Left lung (tissue), 4 donors: ENCODE measurements at regions not wholly inside any gene's neighbourhood (a gene's known extent, or its start where the extent isn't known, plus 50 kb on each side); places are given as distances from the start of the nearest gene placed in this dataset.

ENCODE experiments used
- ATAC-seq: fragments of 200-7000 bp; cut with Tn5 transposase; one replicate; pipeline ENCODE4 v1.9.1; 2020; ENCODE audit warnings: moderate library complexity
- DNase-seq, 4 donors: peaks; one replicate each; pipeline ENCODE4 v3.0.0-alpha.2; 2013 to 2020
- H3K27ac ChIP-seq, 2 donors: fragments of 200-600 bp; sonication (generic) in 1 of 2; one replicate each; pipeline versions ENCODE4 v1.5.0 to v1.8.0; 2020 to 2021
- H3K27me3 ChIP-seq, 2 donors: fragments of 200-600 bp; sonication (generic) in 1 of 2; one replicate each; pipeline versions ENCODE4 v1.5.0 to v1.8.0; 2020 to 2021
- H3K36me3 ChIP-seq, 2 donors: fragments of 200-600 bp; sonication (generic) in 1 of 2; one replicate each; pipeline versions ENCODE4 v1.5.0 to v1.8.0; 2020 to 2021
- H3K4me1 ChIP-seq, 2 donors: fragments of 200-600 bp; one replicate each; pipeline ENCODE4 v1.8.0; 2021
- H3K4me3 ChIP-seq, 2 donors: fragments of 200-600 bp; sonication (generic) in 1 of 2; one replicate each; pipeline versions ENCODE4 v1.5.0 to v1.8.0; 2020 to 2021; ENCODE audit warnings: mild to moderate bottlenecking in 1 of 2
- H3K9me3 ChIP-seq, 2 donors: fragments of 200-600 bp; sonication (generic) in 1 of 2; one replicate each; pipeline versions ENCODE4 v1.5.0 to v1.8.0; 2020 to 2021
- CTCF ChIP-seq, 2 donors: fragments of 200-600 bp; sonication (generic) in 1 of 2; IDR thresholded peaks; one replicate each; pipeline versions ENCODE4 v1.5.0 to v1.8.0; 2021; ENCODE audit warnings: antibody characterized with exemption in 2 of 2
- intact Hi-C, 2 donors: fragments of 100-400 bp; cut with DNase I; formaldehyde crosslinking; loops; one replicate each; pipeline versions ENCODE4 v1.11.2 to v1.14.2; 2022
- donor health status: DM: no; HTN: yes; CAD: no.
- donor health status: DM: no; HTN: no; CAD: no.

GRCh38 chr5:128673970-128674369 lies 135.9 kb upstream of the FBN2 start:
- no peaks in the 10 kb centered on the region for H3K27me3 ChIP-seq
- no peak overlapping the region for H3K4me3 ChIP-seq
- DNase-seq (no peak), ATAC-seq (no peak)
- intact Hi-C loops = no loop called here
- H3K4me1 ChIP-seq = no peaks in the 10 kb centered on the region
- TF ChIP-seq CTCF (IDR thresholded peaks at IDR 0.05) = no peak
- H3K36me3 ChIP-seq = no peaks in the 10 kb centered on the region
- H3K9me3 ChIP-seq = no peaks in the 10 kb centered on the region
- H3K27ac ChIP-seq = no peak overlapping the region

- H3K4me1 ChIP-seq = no peaks in the 10 kb centered on the region
- no peaks in the 10 kb centered on the region for H3K9me3 ChIP-seq
- TF ChIP-seq CTCF (IDR thresholded peaks at IDR 0.05) = peak; percentile 61 to 65
- intact Hi-C loops = no loop called here
- H3K27me3 ChIP-seq = no peaks in the 10 kb centered on the region
- ATAC-seq = peak; percentile 84
- H3K27ac ChIP-seq = no peak overlapping the region
- no peaks in the 10 kb centered on the region for H3K36me3 ChIP-seq
- peak in 1 of 4 donors; percentile 36 for DNase-seq
- no peak overlapping the region for H3K4me3 ChIP-seq
Observed at GRCh38 chr5:128674837-128675446, 136.9 kb upstream of the FBN2 start.

- Histone ChIP-seq H3K27me3 (no peaks in the 10 kb centered on the region), H3K27ac (no peak overlapping the region), H3K36me3 (no peaks in the 10 kb centered on the region), H3K4me3 (no peak overlapping the region), H3K4me1 (no peaks in the 10 kb centered on the region), H3K9me3 (no peaks in the 10 kb centered on the region)
- TF ChIP-seq CTCF (IDR thresholded peaks at IDR 0.05) = no peak
- ATAC-seq (no peak), DNase-seq (no peak)
- intact Hi-C loops = no loop called here
Observed at GRCh38 chr5:128681096-128681495, 143.1 kb upstream of the FBN2 start.

GRCh38 chr5:128681764-128682592 lies 143.9 kb upstream of the FBN2 start:
- no peaks in the 10 kb centered on the region for H3K36me3 ChIP-seq
- H3K27me3 ChIP-seq = no peaks in the 10 kb centered on the region
- H3K27ac ChIP-seq = no peak overlapping the region
- H3K9me3 ChIP-seq = no peaks in the 10 kb centered on the region
- peak in 2 of 4 donors; percentile 22 to 53 for DNase-seq
- TF ChIP-seq CTCF (IDR thresholded peaks at IDR 0.05) = no peak
- intact Hi-C loops = no loop called here
- peak; percentile 73 for ATAC-seq
- H3K4me3 ChIP-seq = no peak overlapping the region
- H3K4me1 ChIP-seq = no peaks in the 10 kb centered on the region

GRCh38 chr5:128682669-128683068 lies 144.6 kb upstream of the FBN2 start:
- ATAC-seq (no peak), DNase-seq (no peak)
- intact Hi-C loops = no loop called here
- no peak for TF ChIP-seq CTCF (IDR thresholded peaks at IDR 0.05)
- no peaks in the 10 kb centered on the region for H3K27me3 ChIP-seq
- H3K9me3 ChIP-seq = no peaks in the 10 kb centered on the region
- H3K4me3 ChIP-seq = no peak overlapping the region
- H3K4me1 ChIP-seq = no peaks in the 10 kb centered on the region
- no peaks in the 10 kb centered on the region for H3K36me3 ChIP-seq
- no peak overlapping the region for H3K27ac ChIP-seq
